ENCODE measurements at regions not wholly inside any gene's neighbourhood (a gene's known extent, or its start where the extent isn't known, plus 50 kb on each side); places are given as distances from the start of the nearest gene placed in this dataset.

- TF ChIP-seq, protein P1, sequence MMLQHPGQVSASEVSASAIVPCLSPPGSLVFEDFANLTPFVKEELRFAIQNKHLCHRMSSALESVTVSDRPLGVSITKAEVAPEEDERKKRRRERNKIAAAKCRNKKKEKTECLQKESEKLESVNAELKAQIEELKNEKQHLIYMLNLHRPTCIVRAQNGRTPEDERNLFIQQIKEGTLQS (CRISPR knock-in tag; conservative IDR thresholded peaks at IDR 0.05): no peak
- TF ChIP-seq MLX (CRISPR knock-in tag; IDR thresholded peaks at IDR 0.05): no peak
Observed at GRCh38 chr5:3309538-3309937, 286.1 kb upstream of the IRX1 start (continued).

DNA sequence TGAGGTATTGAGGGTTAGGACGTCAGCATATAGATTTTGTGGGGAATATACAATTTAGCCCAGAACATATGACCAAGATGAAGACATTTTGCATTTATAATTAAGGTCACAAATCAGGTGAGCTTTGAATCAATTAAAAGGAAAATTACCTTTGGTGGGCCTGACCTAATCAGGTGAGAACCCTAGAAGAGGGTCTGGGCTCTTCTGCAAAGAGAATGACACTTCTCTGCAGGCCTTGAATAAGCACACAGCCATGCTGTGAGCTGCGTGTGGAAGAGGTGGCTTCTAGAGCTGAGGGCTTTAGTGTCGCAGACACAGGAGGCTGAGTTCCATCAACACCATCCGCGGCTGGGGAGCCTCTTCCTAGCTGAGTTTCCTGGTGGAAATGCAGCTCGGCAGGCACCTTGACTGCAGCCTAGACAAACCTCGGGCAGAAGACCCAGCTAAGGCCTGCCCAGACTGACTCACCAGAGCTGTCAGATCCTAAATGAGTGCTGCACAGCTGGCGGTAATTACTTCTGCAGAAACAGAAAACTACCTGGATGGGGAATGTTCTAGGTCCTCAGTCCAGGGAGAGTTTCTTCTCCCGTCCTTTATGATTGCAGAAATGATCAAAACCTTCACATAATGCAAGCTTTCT is 287.5 kb upstream of the IRX1 start:
- ChIA-PET POLR2A (no interaction called here), CTCF (no interaction called here)
- Mint-ChIP-seq H3K27me3 (ENCODE audit: low read depth) (no peaks in the 10 kb centered on the region; the same call in 1 of the 2 replicates), H3K4me3 (no peak overlapping the region), H3K27ac (no peak overlapping the region), H3K4me1 (0 out of 2 replicates have a peak, but pooled peaks cover 5% of the 10 kb centered on the region), H3K36me3 (0 out of 2 replicates have a peak, but pooled peaks cover 5% of the 10 kb centered on the region), H3K9me3 (peaks cover 15% of the 10 kb centered on the region)
- ATAC-seq (no peak), DNase-seq (ENCODE audit: low spot score) (no peak)
- TF ChIP-seq ZNF512 (CRISPR knock-in tag; IDR thresholded peaks at IDR 0.05; ENCODE audit: borderline replicate concordance) (no peak), MLX (CRISPR knock-in tag; IDR thresholded peaks at IDR 0.05) (no peak), FOXP1 (CRISPR knock-in tag; IDR thresholded peaks at IDR 0.05; ENCODE audit: borderline replicate concordance) (no peak), GRHL2 (CRISPR knock-in tag; IDR thresholded peaks at IDR 0.05; ENCODE audit: insufficient replicate concordance, severe bottlenecking) (no peak), AFF4 (CRISPR knock-in tag; IDR thresholded peaks at IDR 0.05; ENCODE audit: borderline replicate concordance) (no peak), RORB (CRISPR knock-in tag; IDR thresholded peaks at IDR 0.05) (no peak), ZNF396 (CRISPR knock-in tag; IDR thresholded peaks at IDR 0.05; ENCODE audit: borderline replicate concordance) (no peak), CREM (CRISPR knock-in tag; IDR thresholded peaks at IDR 0.05) (no peak), NFE2L1 (CRISPR knock-in tag; IDR thresholded peaks at IDR 0.05) (no peak)
- TF ChIP-seq, protein P2, sequence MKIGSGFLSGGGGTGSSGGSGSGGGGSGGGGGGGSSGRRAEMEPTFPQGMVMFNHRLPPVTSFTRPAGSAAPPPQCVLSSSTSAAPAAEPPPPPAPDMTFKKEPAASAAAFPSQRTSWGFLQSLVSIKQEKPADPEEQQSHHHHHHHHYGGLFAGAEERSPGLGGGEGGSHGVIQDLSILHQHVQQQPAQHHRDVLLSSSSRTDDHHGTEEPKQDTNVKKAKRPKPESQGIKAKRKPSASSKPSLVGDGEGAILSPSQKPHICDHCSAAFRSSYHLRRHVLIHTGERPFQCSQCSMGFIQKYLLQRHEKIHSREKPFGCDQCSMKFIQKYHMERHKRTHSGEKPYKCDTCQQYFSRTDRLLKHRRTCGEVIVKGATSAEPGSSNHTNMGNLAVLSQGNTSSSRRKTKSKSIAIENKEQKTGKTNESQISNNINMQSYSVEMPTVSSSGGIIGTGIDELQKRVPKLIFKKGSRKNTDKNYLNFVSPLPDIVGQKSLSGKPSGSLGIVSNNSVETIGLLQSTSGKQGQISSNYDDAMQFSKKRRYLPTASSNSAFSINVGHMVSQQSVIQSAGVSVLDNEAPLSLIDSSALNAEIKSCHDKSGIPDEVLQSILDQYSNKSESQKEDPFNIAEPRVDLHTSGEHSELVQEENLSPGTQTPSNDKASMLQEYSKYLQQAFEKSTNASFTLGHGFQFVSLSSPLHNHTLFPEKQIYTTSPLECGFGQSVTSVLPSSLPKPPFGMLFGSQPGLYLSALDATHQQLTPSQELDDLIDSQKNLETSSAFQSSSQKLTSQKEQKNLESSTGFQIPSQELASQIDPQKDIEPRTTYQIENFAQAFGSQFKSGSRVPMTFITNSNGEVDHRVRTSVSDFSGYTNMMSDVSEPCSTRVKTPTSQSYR (CRISPR knock-in tag; IDR thresholded peaks at IDR 0.05): no peak
- TF ChIP-seq, protein P3, sequence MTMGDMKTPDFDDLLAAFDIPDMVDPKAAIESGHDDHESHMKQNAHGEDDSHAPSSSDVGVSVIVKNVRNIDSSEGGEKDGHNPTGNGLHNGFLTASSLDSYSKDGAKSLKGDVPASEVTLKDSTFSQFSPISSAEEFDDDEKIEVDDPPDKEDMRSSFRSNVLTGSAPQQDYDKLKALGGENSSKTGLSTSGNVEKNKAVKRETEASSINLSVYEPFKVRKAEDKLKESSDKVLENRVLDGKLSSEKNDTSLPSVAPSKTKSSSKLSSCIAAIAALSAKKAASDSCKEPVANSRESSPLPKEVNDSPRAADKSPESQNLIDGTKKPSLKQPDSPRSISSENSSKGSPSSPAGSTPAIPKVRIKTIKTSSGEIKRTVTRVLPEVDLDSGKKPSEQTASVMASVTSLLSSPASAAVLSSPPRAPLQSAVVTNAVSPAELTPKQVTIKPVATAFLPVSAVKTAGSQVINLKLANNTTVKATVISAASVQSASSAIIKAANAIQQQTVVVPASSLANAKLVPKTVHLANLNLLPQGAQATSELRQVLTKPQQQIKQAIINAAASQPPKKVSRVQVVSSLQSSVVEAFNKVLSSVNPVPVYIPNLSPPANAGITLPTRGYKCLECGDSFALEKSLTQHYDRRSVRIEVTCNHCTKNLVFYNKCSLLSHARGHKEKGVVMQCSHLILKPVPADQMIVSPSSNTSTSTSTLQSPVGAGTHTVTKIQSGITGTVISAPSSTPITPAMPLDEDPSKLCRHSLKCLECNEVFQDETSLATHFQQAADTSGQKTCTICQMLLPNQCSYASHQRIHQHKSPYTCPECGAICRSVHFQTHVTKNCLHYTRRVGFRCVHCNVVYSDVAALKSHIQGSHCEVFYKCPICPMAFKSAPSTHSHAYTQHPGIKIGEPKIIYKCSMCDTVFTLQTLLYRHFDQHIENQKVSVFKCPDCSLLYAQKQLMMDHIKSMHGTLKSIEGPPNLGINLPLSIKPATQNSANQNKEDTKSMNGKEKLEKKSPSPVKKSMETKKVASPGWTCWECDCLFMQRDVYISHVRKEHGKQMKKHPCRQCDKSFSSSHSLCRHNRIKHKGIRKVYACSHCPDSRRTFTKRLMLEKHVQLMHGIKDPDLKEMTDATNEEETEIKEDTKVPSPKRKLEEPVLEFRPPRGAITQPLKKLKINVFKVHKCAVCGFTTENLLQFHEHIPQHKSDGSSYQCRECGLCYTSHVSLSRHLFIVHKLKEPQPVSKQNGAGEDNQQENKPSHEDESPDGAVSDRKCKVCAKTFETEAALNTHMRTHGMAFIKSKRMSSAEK (CRISPR knock-in tag; IDR thresholded peaks at IDR 0.05; ENCODE audit: borderline replicate concordance): no peak

All from WTC11 (cell line).